DMS153 treated with DMSO at 0.1 percent for 48 hours (cell line): ENCODE measurements at regions not wholly inside any gene's neighbourhood (a gene's known extent, or its start where the extent isn't known, plus 50 kb on each side); places are given as distances from the start of the nearest gene placed in this dataset.

Experiments used
- DNase-seq: peaks from one replicate; lab custom pipeline; 2025; ENCODE audit not compliant: unreplicated experiment; lab: John Stamatoyannopoulos, UW

DNA sequence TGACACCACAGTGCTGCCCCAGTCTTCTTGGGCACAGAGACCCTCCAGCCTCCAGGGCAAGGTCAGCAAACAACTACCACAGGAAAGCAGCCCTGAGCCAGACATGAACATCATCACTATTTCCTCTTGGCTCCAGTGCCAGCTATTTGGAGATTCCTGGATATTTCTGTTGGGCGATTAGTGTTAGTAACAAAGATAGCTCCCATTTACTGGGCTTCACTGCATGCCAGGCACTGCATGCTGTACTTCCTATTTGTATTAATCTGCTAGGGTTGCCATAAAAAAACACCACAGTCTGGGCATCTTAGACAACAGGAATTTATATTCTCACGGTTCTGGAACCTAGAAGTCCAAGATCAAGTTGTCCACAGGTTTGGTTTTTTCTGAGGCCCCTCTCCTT, 255.1 kb upstream of the STT3B start:
- no peak for DNase-seq

DNA sequence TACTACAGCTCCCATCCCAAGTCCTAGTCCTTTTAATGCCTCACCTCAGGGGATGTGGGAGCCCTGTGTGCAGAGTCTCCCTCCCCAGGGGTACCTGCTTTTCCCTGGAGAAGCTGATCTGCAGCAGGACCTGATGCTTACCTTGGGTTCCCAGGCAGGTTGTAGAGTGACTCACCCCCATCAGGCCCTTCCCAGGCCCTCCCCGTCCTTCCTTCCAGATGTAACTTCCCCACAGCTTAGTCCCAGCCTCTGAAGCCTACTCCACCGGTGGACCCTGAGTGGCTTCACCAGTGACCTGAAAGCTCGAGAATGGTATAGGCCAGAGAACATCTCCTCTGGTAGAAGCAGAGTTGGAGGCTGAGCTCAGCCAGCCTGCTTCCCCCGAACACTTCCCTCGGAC, 254.2 kb upstream of the STT3B start:
- no peak for DNase-seq

DNA sequence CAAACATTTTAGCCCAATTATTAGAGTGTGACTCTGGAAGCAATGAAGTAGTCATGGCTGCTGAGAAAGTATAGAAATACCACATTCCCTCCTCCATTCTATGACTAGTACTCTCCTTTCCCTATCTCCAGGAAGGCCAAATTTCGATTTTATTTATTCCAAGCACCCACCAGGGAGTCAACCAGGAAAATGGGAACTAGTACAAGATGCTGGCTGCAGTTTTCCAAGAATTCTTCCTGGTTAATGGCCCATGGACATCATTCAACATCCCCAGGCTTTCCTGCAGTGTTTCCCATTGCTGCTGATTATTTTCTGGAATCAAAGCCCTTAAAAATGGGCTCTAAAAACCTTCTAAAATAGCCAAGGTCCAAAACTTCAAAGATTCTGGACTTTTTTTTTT, 247.9 kb upstream of the STT3B start:
- no peak for DNase-seq

DNA sequence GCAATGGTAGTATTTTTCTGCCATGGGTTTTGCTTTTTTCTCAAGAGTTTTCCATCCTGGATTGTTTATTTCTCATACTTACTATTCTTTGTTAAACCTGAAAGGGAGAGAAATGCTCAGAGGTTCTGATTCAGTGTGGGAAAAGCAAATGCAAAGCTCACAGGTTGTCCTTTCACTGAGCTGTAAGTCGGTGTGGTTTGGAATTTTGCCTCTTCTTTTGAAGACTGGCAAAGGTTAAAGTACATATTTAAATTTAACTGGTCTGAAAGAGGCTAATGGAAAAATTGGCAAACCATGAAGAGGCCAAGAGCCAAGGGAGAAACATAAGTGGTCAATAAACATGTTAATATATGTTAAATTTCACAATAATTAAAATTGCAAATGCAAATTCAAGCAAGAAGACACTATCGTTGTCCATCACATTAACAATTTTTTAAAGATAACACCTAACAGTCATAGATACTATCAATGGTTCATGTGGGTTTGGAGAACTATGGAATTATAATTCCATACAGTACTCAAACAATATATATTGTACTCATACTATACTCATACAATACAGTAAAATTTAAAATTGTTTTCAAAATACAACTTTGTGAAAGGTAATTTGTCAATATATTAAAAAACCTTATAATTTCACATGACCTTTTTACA, 246.8 kb upstream of the STT3B start:
- no peak for DNase-seq

DNA sequence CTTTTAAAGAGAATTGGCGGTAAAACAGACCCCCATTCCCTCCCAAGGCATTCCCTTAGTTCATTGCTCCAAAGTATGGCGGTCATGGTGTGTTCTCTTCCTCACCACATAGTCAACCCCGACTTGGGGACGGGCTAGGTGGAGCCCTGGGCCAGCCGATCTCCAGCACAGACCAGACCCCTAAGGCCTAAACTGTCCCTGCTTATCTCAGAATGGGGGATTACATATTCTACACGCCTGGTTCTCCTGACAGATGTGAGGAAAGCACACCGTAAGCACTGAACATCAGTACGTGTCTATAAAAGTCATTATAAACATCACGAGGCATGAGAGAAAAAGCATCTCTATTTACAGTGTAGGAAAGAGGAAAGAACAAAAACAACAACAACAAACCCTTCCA, 244.5 kb upstream of the STT3B start:
- DNase-seq = no peak

DNA sequence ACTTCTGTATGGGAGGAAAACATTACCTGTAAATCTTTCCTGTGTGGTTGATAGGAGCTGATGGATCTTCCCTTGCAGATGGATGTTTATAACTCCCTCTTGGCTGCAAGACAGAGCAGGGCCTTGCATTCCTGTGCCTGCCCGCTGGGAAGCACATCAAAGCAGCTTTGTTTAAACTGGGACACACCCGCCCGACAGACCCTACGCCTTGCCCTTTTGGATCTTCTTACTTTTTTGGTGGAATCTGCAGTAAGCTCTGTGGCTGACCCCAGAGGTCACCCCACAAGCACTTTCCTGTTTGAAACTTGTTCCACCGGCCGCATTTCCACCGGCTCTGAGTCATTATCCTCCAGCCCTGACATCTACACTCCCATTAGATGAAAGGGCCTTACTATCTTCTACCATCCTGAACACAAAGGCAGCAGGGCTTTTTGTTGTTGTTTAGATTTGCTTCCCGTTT, 244.1 kb upstream of the STT3B start:
- no peak for DNase-seq

DNA sequence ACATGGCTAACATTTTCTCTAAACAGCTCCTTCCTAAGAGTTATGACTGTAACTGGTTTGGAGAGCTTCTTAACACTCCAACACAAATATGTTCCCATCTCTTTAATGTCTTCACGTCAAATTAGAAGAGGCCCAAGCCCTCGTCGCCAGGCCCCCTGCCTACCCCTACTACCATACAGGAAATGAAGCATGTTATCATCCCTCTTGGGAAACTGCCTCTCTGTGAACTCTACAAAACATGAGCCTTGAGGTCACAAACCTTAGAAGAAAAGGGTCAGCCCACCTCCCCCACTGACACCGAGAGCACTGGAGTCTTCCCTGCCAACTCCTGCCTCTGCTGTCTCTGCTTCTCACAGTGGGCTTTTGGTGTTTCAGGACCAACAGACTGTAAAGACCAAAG, 243.1 kb upstream of the STT3B start:
- DNase-seq = no peak

DNA sequence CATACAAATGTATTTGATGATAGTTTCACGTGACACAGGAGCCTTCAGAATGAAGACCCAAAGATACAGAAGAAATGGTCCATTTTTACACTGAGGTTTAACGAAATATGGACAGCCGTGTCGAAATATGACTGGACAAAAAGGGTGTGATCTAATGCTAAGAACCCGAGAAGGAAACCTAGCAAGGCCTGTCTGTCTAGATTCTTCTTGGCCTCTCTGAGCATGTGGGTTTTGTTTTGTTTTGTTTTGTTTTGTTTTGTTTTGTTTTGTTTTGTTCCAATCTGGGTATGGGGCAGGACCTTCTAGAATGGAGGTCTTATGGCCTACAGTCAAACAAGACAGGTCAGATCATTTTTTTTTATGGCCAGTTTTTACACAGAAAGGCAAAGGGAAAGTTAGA, 242.7 kb upstream of the STT3B start:
- DNase-seq = no peak

DNA sequence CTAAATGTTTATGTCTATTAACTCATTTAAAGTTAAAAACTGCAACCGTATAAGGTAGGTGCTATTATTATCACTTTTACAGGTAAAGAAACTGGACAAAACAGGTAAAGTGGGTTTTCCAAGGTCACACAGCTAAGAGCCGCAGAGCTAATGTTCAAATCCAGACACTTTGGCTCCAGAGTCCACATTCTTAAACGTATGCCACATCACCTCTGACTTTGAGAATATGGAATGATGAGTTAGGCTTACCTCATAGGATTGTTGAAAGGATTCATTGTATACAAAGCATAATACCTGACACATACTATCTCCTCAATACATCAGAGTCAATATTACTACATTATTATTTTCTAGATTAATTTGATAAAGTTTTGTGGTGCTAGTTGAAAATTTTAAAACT, 240.9 kb upstream of the STT3B start:
- no peak for DNase-seq

DNA sequence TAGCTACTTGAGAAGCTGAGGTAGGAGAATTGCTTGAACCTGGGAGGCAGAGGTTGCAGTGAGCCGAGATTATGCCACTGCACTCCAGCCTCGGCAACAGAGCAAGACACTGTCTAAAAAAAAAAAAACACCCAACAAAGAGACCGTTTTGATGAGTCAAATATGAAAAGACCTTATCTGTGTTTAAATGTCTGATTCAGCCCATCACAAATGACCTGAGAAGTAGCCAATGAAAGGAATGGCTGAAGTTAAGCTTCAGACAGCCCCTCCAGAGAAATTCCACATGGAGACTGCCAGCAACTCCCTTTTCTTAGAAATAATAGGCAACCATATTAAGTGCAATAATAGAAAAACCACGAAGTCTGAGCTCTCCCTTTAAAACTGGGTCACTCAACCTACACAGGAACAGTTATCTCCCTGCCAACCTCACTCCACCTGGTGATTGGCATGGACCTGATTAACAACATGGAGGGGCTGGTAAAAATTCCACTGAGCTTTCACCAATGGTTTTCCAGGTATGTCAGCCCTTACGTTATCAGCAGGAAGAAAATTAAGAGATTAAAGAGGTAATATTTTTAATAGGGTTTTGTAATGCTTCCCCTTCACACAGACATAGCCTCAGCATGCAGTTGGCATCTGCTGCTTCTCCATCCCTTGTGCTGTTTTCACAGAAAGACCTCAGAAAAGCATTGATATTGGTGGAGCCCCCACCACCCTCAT, 238.1 kb upstream of the STT3B start:
- no peak for DNase-seq

DNA sequence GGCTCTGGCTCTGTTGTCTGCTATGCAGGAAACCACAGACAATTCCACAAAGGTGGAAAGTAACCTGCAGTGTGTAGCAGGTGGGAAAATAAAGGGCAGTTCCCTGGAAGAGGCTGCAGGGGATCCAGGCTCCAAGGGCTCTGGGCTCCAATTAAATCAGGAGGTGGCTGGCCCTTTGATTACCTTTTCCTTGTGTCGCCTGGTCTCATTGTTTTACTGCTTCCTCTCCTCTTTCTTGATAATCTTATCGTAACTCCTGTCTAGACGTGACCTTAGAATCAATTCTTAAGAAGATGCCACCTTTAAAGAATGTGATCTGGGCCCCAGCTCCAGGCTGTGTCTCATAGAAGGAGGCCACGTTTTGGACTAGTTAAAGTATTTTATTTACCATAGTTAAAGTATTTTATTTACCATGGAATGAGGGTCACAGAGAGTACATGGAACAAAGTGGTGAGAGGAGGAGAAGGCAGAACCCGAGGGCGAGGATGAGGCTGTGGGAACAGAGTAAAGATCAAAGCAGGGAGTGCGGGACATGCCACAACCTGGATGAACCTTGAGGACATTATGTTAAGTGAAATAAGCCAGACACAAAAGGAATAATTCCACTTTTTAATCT, 237.5 kb upstream of the STT3B start:
- DNase-seq = no peak

DNA sequence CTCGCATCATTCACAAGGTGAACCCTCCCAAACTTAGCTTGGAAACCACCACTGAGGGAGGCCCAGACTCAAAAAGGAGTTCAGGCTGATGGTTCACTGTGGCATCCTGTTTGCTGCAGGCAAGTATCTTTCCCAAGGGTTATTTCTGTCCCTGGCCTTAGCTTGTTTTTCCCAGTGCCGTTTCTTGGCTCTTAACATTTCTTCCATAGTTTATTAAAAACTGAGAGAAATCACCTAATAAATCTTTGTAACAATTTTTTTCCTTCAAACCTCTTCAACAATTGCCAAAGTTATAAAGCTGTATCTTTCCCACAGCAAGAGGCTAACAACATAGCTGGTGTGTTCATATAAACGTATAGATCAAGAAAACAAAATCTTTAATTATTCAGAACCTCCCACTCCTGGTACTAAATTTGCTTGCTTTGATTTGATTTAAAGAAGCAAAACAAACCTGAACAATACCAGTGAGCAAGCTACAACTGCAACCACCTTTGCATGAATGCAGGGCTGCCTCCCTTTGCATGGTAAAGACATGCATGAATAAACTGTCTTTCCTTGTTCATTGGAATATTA, 234.9 kb upstream of the STT3B start:
- DNase-seq = no peak

DNA sequence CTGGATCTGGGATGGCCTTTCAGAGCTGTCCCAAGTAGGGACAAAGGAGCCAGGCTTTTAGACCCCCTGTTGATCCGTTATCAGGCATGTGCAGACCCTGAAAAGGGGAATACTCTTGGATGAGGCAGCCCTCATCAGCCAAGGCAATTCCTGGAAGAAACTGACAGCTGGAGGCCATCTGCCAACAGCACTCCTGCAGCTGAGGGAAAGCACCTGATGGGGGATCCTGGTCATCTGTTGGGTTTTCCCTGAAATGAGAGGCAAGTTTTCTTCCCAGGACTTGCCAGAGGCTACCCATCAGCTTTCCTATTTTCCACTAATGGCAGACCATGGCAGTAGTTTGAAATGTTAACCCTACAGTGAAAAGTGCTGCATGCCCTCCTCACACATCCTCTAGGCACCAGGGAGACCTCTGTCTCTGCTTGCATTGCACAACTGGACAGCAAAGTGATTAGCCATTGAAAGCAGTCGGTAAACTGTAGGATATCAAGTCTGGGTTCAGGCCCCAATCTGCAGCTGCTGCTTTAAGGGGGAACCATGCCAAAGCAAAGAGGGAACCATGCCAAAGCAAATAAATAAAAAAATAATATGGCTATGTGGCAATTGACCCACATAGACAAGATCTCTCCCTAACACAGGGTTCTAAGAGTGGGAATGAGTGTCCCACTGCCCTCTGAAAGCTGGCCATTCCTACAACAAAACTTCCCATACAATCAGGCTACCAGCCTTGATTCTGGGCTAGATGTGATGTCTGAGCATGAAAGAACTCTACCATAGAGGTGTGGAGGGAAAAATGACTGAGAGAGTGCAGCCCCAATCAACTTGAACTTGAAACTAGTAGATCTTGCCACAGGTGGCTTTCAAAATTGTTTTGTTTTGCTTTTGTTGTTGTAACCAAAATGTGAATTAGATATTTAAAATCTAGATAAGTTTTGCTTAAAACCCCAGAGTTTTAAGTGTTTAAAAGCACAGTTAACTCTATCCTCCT, 232.0 kb upstream of the STT3B start:
- DNase-seq = peak; percentile 10

DNA sequence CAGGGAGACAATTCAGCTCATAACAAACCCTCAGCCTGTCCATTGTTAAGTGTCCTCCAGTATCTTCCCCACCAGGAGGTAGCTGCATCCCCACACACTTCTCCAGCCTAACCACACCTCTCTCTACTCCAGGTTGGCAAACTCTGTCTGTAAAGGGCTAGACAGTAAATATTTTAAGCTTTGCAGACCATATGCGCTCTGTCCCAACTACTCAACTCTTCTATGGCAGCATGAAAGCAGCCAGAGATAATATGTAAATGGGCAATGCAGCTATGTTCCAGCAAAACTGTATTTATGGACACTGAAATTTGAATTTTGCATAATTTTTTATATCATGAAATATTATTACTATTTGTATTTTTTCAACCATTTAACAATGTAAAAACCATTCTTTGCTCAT, 230.4 kb upstream of the STT3B start:
- DNase-seq = no peak

DNA sequence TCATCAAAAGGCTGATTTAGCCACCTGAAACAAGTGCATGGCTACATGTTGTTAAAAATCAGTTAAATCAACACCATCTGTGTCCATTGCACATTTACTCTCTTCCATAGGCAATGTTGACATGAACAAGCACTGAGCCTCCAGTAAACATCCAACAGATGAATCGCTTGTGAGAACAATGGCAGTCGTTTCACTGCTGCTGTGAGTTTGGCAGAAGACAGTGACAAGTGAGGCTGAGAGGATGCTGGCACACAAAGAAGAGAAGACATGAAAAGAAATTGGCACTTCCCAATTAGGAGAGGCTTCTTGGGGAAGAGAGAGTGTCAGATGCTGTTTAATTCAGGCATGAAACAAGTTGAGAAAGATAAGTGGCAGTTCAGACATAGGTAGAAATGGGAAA, 227.4 kb upstream of the STT3B start:
- no peak for DNase-seq

DNA sequence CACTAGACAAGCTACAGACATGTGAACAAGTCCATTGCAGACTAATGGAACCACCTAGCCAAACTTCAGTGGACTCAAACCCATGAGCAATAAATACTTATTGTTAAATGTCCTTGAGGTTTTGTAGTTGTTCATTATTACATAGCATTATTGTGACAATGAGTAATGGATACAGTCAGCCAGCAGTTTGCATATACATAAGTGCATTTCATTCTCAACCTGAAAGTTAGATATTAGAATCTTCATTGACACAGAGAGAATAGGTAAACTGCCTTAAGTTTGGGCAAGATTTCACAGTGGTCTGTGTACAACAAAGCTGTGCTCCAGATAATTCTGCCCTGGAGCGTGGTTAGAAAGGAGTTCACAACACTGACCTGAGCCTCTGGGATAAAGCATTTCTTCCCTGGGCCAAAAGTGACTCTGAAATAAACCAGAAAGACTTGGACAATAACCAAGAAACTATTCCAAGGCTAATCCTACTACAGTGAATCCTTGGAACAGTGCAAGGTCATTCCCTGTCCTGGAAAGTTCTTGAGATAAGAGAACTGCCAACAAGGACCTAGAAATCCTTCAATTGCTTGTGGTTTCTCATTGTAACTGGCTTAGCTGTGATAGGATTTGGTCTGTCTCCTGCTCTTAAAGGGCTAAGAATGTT, 225.5 kb upstream of the STT3B start:
- DNase-seq = no peak

DNA sequence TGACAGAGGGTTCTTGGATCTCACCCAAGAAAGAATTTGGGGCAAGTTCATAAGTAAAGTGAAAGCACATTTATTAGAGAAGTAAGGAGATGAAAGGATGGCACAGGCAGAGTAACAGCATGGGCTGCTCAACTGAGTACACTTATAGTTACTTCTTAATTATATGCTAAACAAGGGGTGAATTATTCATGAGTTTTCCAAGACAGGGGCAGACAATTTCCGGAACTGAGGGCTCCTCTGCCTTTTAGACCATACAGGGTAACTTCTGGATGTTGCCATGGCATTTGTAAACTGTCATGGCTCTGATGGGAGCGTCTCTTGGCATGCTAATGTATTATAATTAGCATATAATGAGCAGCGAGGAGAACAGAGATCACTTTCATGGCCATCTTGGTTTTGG, 221.2 kb upstream of the STT3B start:
- no peak for DNase-seq

DNA sequence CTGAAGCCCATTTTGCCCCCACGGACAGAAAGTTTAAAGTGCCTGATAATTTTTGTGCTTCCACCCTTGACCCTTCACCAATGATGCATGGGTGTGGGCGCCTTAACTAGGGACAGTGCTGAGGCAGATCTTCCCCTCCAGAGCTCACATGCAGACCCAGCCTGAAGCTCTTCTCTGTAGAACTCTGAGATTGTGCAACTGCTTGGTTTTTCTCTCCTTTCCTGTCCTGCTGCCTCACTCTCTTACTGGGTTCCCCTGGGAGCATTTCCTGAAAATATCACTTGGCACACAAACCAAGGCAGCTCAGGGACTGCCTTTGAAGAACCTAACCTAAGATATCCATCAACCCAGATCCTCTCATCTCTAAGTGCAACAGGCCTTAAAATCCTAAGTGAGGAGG, 220.3 kb upstream of the STT3B start:
- no peak for DNase-seq

DNA sequence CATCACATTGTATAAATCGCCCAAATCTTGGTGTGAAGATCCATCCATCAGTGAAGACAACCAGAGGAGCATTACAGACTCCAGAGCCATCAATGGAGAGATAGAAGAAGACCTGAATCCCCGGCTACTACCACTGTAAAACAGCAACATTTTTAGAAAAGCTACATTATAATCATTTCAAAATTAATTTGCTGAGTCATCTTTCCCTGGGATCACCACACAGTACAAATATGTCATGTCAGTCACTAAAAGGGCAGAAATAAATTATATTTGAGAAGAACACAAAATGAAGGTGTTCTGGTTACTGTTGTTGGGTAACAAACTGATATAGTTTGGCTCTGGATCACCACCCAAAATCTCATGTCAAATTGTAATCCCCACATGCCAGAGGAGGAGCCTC, 218.5 kb upstream of the STT3B start:
- no peak for DNase-seq

DNA sequence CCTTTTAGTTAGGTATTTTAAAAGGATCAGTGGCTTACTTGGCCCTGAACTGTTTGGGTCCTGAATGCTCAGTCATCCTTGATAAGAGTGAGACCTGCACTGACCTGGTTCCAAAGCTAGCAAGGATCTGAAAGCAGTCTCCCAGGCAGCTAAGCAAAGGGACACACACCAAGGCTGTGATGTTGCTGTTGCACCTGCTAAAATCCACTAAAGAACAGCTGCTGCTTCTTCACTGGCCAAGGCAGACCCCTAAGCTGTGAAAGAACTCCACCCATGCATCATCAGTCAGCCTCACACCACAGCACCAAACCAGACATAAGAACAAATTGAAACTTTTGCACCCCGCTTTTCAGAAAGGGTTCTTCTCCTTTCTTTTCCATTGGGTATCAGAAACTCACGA, 213.4 kb upstream of the STT3B start:
- DNase-seq = no peak

DNA sequence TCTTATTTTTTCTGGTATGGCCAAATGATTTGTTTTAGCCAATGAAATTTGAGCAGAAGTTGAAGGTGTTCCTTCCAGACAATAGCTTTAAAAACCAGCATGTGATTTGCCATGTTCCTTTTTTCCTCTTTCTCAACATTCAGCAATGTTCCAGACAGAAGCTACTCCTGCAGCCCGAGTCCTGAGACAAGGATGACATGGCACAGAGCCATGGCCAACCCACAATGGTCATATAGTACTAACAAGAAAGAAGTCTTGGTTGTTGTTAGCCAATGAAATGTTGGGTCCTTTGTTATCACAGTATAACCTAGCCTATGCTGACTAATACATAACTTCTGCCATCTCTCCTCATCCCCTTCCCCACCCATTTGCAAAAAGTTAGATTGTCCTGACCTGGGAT, 211.1 kb upstream of the STT3B start:
- DNase-seq = no peak
